ENCODE measurements at regions not wholly inside any gene's neighbourhood (a gene's known extent, or its start where the extent isn't known, plus 50 kb on each side); places are given as distances from the start of the nearest gene placed in this dataset.

- no peak overlapping the region for H3K27ac ChIP-seq
- H3K4me3 ChIP-seq, result no peak overlapping the region
- H3K4me1 ChIP-seq (ENCODE audit: control insufficient read depth in 1 of 2, low read depth in 2 of 2), result peaks cover 0 to 16% of the 10 kb centered on the region in 2 donors
- H3K36me3 ChIP-seq, result no peaks in the 10 kb centered on the region
- ATAC-seq (ENCODE audit: insufficient number of reproducible peaks, low FRiP score, low read depth) (no peak), DNase-seq (ENCODE audit: low spot score) (no peak)
- no peaks in the 10 kb centered on the region for H3K27me3 ChIP-seq (replicated peaks; ENCODE audit: insufficient read depth)
- H3K9me3 ChIP-seq, result no peaks in the 10 kb centered on the region
- TF ChIP-seq CTCF (IDR thresholded peaks at IDR 0.05), result no peak
Observed at GRCh38 chr3:124572851-124573405, 157.3 kb upstream of the UMPS start.

GRCh38 chr3:124574012-124574411 is 156.2 kb upstream of the UMPS start:
- H3K36me3 ChIP-seq, result no peaks in the 10 kb centered on the region
- H3K27ac ChIP-seq, result no peak overlapping the region
- H3K4me3 ChIP-seq, result no peak overlapping the region
- no peak for TF ChIP-seq CTCF (IDR thresholded peaks at IDR 0.05)
- no peaks in the 10 kb centered on the region for H3K27me3 ChIP-seq (replicated peaks; ENCODE audit: insufficient read depth)
- H3K4me1 ChIP-seq (ENCODE audit: control insufficient read depth in 1 of 2, low read depth in 2 of 2), result peaks cover 0 to 14% of the 10 kb centered on the region in 2 donors
- no peaks in the 10 kb centered on the region for H3K9me3 ChIP-seq
- DNase-seq (ENCODE audit: low spot score) (no peak), ATAC-seq (ENCODE audit: insufficient number of reproducible peaks, low FRiP score, low read depth) (no peak)

GRCh38 chr3:124576565-124577493 is 153.4 kb upstream of the UMPS start:
- H3K27ac ChIP-seq, result no peak overlapping the region
- no peak for DNase-seq (ENCODE audit: low spot score)
- H3K36me3 ChIP-seq, result no peaks in the 10 kb centered on the region
- no peaks in the 10 kb centered on the region for H3K9me3 ChIP-seq
- no peak for TF ChIP-seq CTCF (IDR thresholded peaks at IDR 0.05)
- ATAC-seq (ENCODE audit: insufficient number of reproducible peaks, low FRiP score, low read depth), result no peak
- no peak overlapping the region for H3K4me3 ChIP-seq
- no peaks in the 10 kb centered on the region for H3K4me1 ChIP-seq (ENCODE audit: control insufficient read depth in 1 of 2, low read depth in 2 of 2)
- H3K27me3 ChIP-seq (replicated peaks; ENCODE audit: insufficient read depth), result no peaks in the 10 kb centered on the region

GRCh38 chr3:124577494-124578167 is 152.6 kb upstream of the UMPS start:
- DNase-seq (ENCODE audit: low spot score) (no peak), ATAC-seq (ENCODE audit: insufficient number of reproducible peaks, low FRiP score, low read depth) (no peak)
- H3K27me3 ChIP-seq (replicated peaks; ENCODE audit: insufficient read depth), result no peaks in the 10 kb centered on the region
- H3K9me3 ChIP-seq, result no peaks in the 10 kb centered on the region
- no peaks in the 10 kb centered on the region for H3K36me3 ChIP-seq
- TF ChIP-seq CTCF (IDR thresholded peaks at IDR 0.05), result no peak
- H3K27ac ChIP-seq, result no peak overlapping the region
- H3K4me3 ChIP-seq, result no peak overlapping the region
- no peaks in the 10 kb centered on the region for H3K4me1 ChIP-seq (ENCODE audit: control insufficient read depth in 1 of 2, low read depth in 2 of 2)

GRCh38 chr3:124579641-124580040 is 150.6 kb upstream of the UMPS start:
- H3K4me3 ChIP-seq, result no peak overlapping the region
- peaks cover 0 to 11% of the 10 kb centered on the region in 2 donors for H3K4me1 ChIP-seq (ENCODE audit: control insufficient read depth in 1 of 2, low read depth in 2 of 2)
- H3K27ac ChIP-seq, result no peak overlapping the region
- no peaks in the 10 kb centered on the region for H3K9me3 ChIP-seq
- no peaks in the 10 kb centered on the region for H3K27me3 ChIP-seq (replicated peaks; ENCODE audit: insufficient read depth)
- ATAC-seq (ENCODE audit: insufficient number of reproducible peaks, low FRiP score, low read depth), result no peak
- TF ChIP-seq CTCF (IDR thresholded peaks at IDR 0.05), result no peak
- no peaks in the 10 kb centered on the region for H3K36me3 ChIP-seq
- DNase-seq (ENCODE audit: low spot score), result no peak
